ENCODE measurements at regions not wholly inside any gene's neighbourhood (a gene's known extent, or its start where the extent isn't known, plus 50 kb on each side); places are given as distances from the start of the nearest gene placed in this dataset.

DNA sequence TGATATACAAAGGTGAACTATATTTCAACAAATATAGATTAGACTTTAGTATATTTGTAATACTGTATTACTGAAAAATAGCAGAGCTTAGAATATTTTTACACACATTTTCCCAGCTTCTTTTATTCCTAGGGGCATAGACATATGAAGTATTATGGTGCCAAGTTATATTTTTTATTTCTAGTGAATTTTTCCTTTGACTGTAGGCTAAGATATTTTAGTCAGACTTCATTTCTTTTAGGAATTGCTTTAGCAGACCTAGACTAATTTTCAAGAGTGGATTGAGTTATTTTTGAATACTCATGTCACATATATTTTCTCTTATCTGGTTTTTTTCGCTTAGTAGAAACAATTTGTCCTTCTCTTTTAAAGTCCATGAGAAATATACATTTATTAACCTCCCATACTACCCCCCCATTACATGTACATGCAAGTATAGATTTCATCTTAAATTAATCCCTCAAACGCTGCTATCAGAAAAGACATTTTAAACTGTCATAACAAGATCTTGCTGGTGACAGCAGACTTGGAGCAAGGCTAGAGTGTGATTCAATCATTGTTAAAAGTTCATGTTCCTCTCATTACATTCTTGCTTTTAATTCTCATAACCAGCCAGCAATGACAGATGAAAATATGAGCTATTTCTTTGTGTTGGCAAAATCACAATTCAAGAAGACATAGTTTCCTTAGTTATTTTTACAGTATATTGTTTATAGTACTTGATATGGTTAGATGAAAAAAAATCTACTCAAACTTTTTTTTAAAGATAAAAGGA, 456.1 kb downstream of the AEBP2 start:
- TF ChIP-seq, protein P1, sequence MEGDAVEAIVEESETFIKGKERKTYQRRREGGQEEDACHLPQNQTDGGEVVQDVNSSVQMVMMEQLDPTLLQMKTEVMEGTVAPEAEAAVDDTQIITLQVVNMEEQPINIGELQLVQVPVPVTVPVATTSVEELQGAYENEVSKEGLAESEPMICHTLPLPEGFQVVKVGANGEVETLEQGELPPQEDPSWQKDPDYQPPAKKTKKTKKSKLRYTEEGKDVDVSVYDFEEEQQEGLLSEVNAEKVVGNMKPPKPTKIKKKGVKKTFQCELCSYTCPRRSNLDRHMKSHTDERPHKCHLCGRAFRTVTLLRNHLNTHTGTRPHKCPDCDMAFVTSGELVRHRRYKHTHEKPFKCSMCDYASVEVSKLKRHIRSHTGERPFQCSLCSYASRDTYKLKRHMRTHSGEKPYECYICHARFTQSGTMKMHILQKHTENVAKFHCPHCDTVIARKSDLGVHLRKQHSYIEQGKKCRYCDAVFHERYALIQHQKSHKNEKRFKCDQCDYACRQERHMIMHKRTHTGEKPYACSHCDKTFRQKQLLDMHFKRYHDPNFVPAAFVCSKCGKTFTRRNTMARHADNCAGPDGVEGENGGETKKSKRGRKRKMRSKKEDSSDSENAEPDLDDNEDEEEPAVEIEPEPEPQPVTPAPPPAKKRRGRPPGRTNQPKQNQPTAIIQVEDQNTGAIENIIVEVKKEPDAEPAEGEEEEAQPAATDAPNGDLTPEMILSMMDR (IDR thresholded peaks at IDR 0.05; ENCODE audit: low read depth, low read length, missing control alignments) = no peak
- no peak overlapping the region for H3K4me3 ChIP-seq (replicated peaks; ENCODE audit: low read depth, low read length)
- no peak for DNase-seq (ENCODE audit: extremely low read depth, low read depth)

DNA sequence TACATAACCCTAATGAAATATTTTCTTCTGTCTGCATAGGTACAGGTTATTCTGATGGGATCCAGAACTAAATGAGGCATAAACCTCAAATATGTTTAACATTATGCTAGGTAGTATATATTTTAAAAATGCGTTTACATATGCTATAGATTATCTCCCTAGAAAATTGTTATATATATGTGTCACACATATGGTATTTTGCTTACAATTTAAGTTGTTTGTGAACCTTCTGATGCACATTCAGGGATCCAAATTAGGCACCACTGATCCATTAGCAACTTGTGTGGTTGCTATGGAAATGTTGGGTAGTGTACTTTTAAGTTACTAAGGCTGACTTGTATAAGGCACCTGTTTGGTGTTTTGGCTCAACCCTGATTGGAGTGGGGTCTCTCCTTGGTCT, 456.7 kb downstream of the AEBP2 start:
- TF ChIP-seq, protein P1 (IDR thresholded peaks at IDR 0.05; ENCODE audit: low read depth, low read length, missing control alignments) = no peak
- no peak overlapping the region for H3K4me3 ChIP-seq (replicated peaks; ENCODE audit: low read depth, low read length)
- no peak for DNase-seq (ENCODE audit: extremely low read depth, low read depth)

DNA sequence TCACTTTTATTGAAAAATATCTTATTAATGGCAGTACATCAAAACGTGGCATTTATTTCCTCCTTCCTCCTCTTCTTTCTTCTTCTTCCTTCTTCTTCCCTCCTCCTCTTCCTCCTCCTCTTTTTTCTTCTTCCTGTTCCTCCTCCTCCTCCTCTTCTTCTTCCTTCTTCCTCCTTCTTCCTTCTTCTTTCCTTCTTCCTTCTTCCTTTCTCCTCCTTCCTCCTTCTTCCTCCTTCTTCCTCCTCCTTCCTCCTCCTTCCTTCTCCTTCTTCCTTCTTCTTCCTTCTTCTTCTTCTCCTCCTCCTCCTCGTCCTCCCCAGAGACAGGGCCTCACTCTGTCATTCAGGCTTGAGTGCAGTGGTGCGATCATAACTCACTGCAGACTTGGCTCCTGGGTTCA, 457.2 kb downstream of the AEBP2 start:
- H3K4me3 ChIP-seq (replicated peaks; ENCODE audit: low read depth, low read length) = no peak overlapping the region
- no peak for DNase-seq (ENCODE audit: extremely low read depth, low read depth)
- TF ChIP-seq, protein P1 (IDR thresholded peaks at IDR 0.05; ENCODE audit: low read depth, low read length, missing control alignments) = no peak

DNA sequence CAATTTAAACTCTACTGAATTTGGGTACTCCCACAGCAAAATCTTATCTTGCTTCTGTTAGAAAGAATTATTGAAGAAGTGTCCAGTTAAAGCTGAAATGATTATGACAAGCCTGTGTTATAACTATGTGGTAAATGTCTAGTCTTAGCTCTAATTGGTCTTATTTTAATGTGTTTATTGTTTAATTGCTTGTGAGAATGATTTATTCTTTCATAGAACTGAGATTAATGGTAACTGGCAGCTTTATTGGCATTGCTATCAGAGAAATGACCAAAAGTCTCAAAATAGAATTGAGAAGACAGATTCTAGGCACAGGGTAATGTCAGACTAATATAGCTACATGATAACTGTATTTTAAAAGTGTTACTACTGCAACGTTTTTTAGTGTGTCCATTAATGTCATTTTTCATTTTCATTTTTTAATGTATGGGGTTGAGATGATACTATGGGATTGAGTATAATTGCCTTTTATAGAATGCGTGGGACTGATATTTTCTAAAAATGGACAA, 458.7 kb downstream of the AEBP2 start:
- no peak overlapping the region for H3K4me3 ChIP-seq (replicated peaks; ENCODE audit: low read depth, low read length)
- TF ChIP-seq, protein P1 (IDR thresholded peaks at IDR 0.05; ENCODE audit: low read depth, low read length, missing control alignments) = no peak
- no peak for DNase-seq (ENCODE audit: extremely low read depth, low read depth)

DNA sequence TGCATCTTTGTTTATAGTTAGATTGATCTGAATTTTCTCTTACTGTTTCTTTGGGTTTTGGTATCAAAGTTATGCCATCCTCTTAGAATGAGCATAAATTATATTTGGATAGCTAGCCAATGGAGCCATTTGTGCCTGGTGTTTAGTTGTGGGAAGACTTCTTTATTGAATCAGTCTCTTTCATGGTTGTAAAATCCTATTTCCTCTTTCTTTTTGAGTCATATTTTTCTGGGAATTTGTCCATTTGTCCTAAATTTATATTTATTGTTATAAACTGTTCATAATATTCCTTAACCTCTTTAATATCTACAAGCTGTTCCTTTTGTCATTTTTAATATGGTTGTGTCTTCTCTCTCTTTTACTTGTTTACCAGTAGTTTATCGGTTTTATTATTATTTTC, 462.5 kb downstream of the AEBP2 start:
- H3K4me3 ChIP-seq (replicated peaks; ENCODE audit: low read depth, low read length) = no peak overlapping the region
- TF ChIP-seq, protein P1 (IDR thresholded peaks at IDR 0.05; ENCODE audit: low read depth, low read length, missing control alignments) = no peak
- DNase-seq (ENCODE audit: extremely low read depth, low read depth) = no peak

DNA sequence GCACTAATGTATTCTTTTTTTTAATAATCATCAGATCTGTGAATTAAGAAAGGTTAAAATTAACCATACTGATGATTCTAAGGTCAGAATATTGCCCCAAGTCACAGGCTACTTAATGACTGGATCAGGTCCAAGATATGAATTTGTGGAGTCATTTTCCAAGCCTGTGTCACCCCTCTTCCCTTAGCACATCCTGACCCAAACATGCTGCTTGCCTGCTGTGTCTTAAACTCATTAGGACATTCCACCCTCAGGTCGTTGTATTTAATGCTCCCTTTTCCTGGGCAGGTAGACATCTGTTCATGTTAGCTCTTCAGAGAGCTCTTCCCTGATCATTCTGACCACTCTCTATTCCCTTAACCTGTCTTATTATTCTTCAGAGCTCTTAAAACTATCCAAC, 463.5 kb upstream of the PDE3A start:
- no peak overlapping the region for H3K4me3 ChIP-seq (replicated peaks; ENCODE audit: low read depth, low read length)
- no peak for DNase-seq (ENCODE audit: extremely low read depth, low read depth)
- TF ChIP-seq, protein P1 (IDR thresholded peaks at IDR 0.05; ENCODE audit: low read depth, low read length, missing control alignments) = no peak

Measured in HFF-Myc (cell line).